Esophagus squamous epithelium (tissue), 4 donors: ENCODE measurements at regions not wholly inside any gene's neighbourhood (a gene's known extent, or its start where the extent isn't known, plus 50 kb on each side); places are given as distances from the start of the nearest gene placed in this dataset.

Experiments used
- CTCF ChIP-seq, 6 experiments: fragments of 450-650 bp in 4 of 6; fragments of 200-600 bp in 2 of 6; sonication (generic) in 2 of 6; IDR thresholded peaks; one replicate each; pipeline ENCODE4 v1.5.1; 2016 to 2019; ENCODE audit warnings: antibody characterized with exemption in 6 of 6, mild to moderate bottlenecking in 4 of 6, moderate library complexity in 4 of 6
- POLR2A ChIP-seq, 4 donors: fragments of 450-650 bp; IDR thresholded peaks; one replicate each; pipeline ENCODE4 v1.6.1; 2017; ENCODE audit warnings: antibody characterized with exemption in 4 of 4, mild to moderate bottlenecking in 4 of 4, moderate library complexity in 3 of 4

DNA sequence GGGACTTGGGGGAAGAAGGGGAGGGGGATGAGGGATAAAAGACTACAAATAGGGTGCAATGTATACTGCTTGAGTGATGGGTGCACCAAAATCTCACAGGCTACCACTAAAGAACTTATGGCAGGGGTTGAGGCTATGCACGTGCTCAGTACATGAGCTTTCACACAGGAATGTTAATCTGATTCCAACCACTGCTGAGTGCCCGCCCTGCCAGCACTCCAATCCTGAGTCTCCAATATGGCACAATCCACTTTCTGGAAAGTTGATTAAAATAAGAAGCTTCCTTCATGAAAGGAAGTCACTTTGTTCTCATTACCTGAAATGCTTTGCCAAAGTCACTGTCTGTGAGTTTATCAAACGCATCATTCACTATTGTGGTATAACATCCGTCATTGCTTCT lies 463.0 kb downstream of the IRS2 start:
- no peak for TF ChIP-seq CTCF (IDR thresholded peaks at IDR 0.05)
- TF ChIP-seq POLR2A (IDR thresholded peaks at IDR 0.05), result no peak
